D721Med (cell line): ENCODE measurements at regions not wholly inside any gene's neighbourhood (a gene's known extent, or its start where the extent isn't known, plus 50 kb on each side); places are given as distances from the start of the nearest gene placed in this dataset.
"Not testable (repeated sequence)": the region's sequence is repeated elsewhere in the genome, so short reads cannot be mapped to it uniquely, and the experiment has no call there.

ENCODE experiments used
- DNase-seq: peaks from one replicate; pipeline ENCODE4 v3.0.0; 2011; ENCODE audit warnings: low spot score; ENCODE audit not compliant: insufficient read length
- FAIRE-seq: peaks from 2 replicates; lab custom pipeline; 2011; peaks lifted over from hg19 to GRCh38; lab: Jason Lieb, UNC
- TF ChIP-seq, protein P1 (sequence below): IDR thresholded peaks from 2 replicates; pipeline ENCODE4 v1.5.1; 2012; ENCODE audit warnings: mild to moderate bottlenecking, control low read depth; ENCODE audit not compliant: insufficient read depth; ENCODE audit errors: missing control alignments

DNA sequence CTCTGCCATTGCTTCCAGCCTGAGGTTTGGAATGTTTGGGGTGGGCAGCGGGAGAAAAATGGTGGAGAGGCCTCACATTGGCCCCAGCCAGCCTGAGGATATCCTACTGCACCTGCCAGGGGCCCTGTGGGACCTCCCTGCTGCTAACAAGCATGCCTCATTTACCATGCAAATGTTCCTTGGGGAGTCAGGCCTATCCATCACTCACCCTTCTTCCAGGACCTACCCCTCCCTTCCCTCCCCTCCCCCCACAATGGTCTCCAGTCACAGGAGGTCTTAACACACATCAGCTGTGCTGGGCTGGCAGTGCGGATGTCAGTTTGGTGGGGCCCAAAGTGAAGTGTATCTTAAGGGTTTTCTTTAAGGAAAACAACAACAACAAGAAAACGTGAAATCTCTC is 139.2 kb downstream of the SHOX start:
- TF ChIP-seq, protein P1, sequence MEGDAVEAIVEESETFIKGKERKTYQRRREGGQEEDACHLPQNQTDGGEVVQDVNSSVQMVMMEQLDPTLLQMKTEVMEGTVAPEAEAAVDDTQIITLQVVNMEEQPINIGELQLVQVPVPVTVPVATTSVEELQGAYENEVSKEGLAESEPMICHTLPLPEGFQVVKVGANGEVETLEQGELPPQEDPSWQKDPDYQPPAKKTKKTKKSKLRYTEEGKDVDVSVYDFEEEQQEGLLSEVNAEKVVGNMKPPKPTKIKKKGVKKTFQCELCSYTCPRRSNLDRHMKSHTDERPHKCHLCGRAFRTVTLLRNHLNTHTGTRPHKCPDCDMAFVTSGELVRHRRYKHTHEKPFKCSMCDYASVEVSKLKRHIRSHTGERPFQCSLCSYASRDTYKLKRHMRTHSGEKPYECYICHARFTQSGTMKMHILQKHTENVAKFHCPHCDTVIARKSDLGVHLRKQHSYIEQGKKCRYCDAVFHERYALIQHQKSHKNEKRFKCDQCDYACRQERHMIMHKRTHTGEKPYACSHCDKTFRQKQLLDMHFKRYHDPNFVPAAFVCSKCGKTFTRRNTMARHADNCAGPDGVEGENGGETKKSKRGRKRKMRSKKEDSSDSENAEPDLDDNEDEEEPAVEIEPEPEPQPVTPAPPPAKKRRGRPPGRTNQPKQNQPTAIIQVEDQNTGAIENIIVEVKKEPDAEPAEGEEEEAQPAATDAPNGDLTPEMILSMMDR, result no peak
- no peak for DNase-seq
- no peak for FAIRE-seq

DNA sequence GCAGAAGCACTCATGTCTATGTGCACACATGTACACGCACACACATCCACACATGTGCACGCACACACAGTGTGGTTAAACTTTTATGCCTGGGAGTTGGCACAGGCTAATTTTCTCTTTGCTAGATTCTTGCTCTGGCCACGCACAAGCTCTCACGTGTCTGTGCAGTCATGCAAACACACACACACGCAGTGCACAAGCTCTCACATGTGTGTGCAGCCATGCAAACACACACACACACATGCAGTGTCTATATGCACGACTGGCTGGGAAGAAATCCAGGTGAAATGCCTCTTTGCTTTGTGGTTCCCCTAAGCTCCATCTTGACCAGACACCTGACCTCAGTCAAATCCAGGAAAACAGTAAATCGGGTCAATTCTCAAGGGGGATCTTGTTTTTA is 138.0 kb downstream of the SHOX start:
- no peak for DNase-seq
- FAIRE-seq, result no peak

GRCh38 chrX:758917-759316 is 128.3 kb downstream of the SHOX start:
- FAIRE-seq (no peak), DNase-seq (no peak)
- TF ChIP-seq, protein P1, result no peak

More for the DNA sequence above, 138.0 kb downstream of the SHOX start:
- TF ChIP-seq, protein P1, result no peak

- no peak for FAIRE-seq
- no peak for DNase-seq
- TF ChIP-seq, protein P1, result no peak
Measured at GRCh38 chrX:750812-751211, 120.2 kb downstream of the SHOX start.

DNA sequence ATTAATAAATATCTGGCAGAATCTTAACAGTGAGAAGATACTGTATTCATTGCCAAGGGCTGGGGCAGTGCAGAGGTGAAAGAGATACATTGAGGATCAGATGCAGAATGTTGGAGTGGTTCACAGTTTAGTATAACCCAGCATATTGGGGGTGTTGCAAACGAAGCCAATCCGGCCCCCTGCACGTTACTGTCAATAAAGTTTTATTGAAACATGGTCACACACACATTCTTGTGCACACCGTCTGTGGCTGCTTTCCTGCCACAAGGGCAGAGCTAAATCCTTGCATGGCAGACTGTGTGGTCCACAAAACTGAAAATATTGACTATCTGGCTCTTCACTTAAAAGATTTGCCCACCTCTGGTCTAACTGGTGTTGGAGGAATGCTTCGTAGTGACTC is 119.7 kb downstream of the SHOX start:
- FAIRE-seq, result no peak
- DNase-seq, result no peak
- TF ChIP-seq, protein P1, result no peak

DNA sequence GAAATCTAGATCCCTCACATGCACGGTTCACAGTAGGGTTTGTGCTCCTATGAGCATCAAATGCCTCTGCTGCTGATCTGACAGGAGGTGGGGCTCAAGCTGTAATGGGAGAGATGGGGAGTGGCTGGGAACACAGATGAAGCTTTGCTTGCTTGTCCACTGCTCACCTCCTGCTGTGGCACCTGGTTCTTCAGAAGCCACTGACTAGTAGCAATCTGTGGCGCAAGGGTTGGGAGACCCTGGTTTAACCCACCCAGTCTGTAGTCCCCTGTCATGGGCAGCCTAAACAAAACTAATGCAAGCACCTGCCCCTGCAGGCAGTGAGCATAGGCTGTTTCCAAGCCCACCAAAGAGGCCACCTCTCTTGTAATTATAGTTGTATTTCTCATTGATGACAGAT is 116.6 kb downstream of the SHOX start:
- TF ChIP-seq, protein P1, result no peak
- DNase-seq (no peak), FAIRE-seq (no peak)

GRCh38 chrX:739611-740010 is 109.0 kb downstream of the SHOX start:
- TF ChIP-seq, protein P1, result no peak
- FAIRE-seq (no peak), DNase-seq (no peak)

- not testable (repeated sequence) for FAIRE-seq, DNase-seq
Measured at GRCh38 chrX:737021-737420, 106.4 kb downstream of the SHOX start.
